ENCODE measurements at regions not wholly inside any gene's neighbourhood (a gene's known extent, or its start where the extent isn't known, plus 50 kb on each side); places are given as distances from the start of the nearest gene placed in this dataset.

- no peak overlapping the region for H3K23ac ChIP-seq (ENCODE audit: insufficient read length, low read depth, low read length)
- H3K9ac ChIP-seq (ENCODE audit: extremely low read depth, insufficient read length, low read length) = no peak overlapping the region
- H3K4me1 ChIP-seq (ENCODE audit: insufficient read depth, low read length) = no peaks in the 10 kb centered on the region; the same call in 1 of the 2 replicates
- Mint-ChIP-seq H3K27me3 (ENCODE audit: low read depth) (peaks cover 23% of the 10 kb centered on the region), H3K4me1 (peaks cover 2 to 3% of the 10 kb centered on the region in 2 experiments; a peak in 3 of 4 replicates), H3K4me3 (no peak overlapping the region), H3K27ac (no peak overlapping the region), H3K9me3 (peaks cover 7 to 10% of the 10 kb centered on the region in 2 experiments), H3K36me3 (ENCODE audit: insufficient read depth in 1 of 3, low read depth in 3 of 3) (peaks cover 0 to 32% (median 4%) of the 10 kb centered on the region in 3 experiments; a peak in 4 of 7 replicates)
- H3K56ac ChIP-seq (ENCODE audit: insufficient read length, low read depth, low read length) = no peak overlapping the region
- no peaks in the 10 kb centered on the region for H3K79me1 ChIP-seq (ENCODE audit: insufficient read depth, low read depth, low read length, poor library complexity, severe bottlenecking)
- H3K79me2 ChIP-seq (ENCODE audit: insufficient read depth, low read length) = 0 out of 2 replicates have a peak, but pooled peaks cover 5% of the 10 kb centered on the region
- H3K9me3 ChIP-seq (ENCODE audit: control insufficient read depth, low read depth, low read length) = no peaks in the 10 kb centered on the region
- H3T11ph ChIP-seq (ENCODE audit: low read length) = no peak overlapping the region
- no CpG with 5 or more reads among the region's 3 CpGs for WGBS (ENCODE audit: extremely low coverage, insufficient read length, low lambda C conversion rate)
- H3K14ac ChIP-seq (ENCODE audit: insufficient read depth, low read length) = no peak overlapping the region
- H2BK15ac ChIP-seq (ENCODE audit: low read depth, low read length) = no peak overlapping the region
- no peak overlapping the region for H2BK120ac ChIP-seq (ENCODE audit: low read depth, low read length, poor library complexity, severe bottlenecking)
- no peaks in the 10 kb centered on the region for H3K27me3 ChIP-seq (ENCODE audit: insufficient read depth, low read length)
- H4K8ac ChIP-seq (replicated peaks; ENCODE audit: insufficient read length, low read depth, low read length) = no peak overlapping the region
- TF ChIP-seq CTCF (conservative IDR thresholded peaks at IDR 0.05) = no peak
- no peak overlapping the region for H2AFZ ChIP-seq (ENCODE audit: low read length)
- H2AK5ac ChIP-seq (ENCODE audit: insufficient read length, low read length) = no peak overlapping the region
- no peak for DNase-seq
- H4K91ac ChIP-seq (ENCODE audit: insufficient read length, low read depth, low read length) = no peak overlapping the region
- H2BK20ac ChIP-seq (ENCODE audit: low read depth, low read length, poor library complexity, severe bottlenecking) = no peak overlapping the region
- H3K4me2 ChIP-seq (ENCODE audit: insufficient read depth, insufficient read length, low read length) = no peak overlapping the region
- no peak overlapping the region for H3K4ac ChIP-seq (ENCODE audit: low read depth, low read length)
- no peaks in the 10 kb centered on the region for H3K23me2 ChIP-seq (ENCODE audit: insufficient read length, low read depth, low read length, poor library complexity, severe bottlenecking)
- no peak overlapping the region for H2BK5ac ChIP-seq (ENCODE audit: insufficient read length, low read length)
- H3K27ac ChIP-seq (ENCODE audit: insufficient read length, low read depth, low read length) = no peak overlapping the region
- H3K18ac ChIP-seq (ENCODE audit: insufficient read length, low read depth, low read length) = no peak overlapping the region
- H2BK12ac ChIP-seq (ENCODE audit: insufficient read length, low read depth, low read length) = no peak overlapping the region
- H4K20me1 ChIP-seq (ENCODE audit: control insufficient read depth, insufficient read depth, insufficient read length) = no peaks in the 10 kb centered on the region
- H4K5ac ChIP-seq (ENCODE audit: insufficient read length, low read depth, low read length) = no peak overlapping the region
Measured at GRCh38 chr12:125399489-125399888, 334.3 kb downstream of the AACS start.

All from H9 (cell line).